Anterior cingulate cortex (tissue), 58 donors: ENCODE measurements at regions not wholly inside any gene's neighbourhood (a gene's known extent, or its start where the extent isn't known, plus 50 kb on each side); places are given as distances from the start of the nearest gene placed in this dataset.

ENCODE experiments used
- DNase-seq, 58 donors: peaks; one replicate each; lab custom pipeline; 2025; lab: John Stamatoyannopoulos, UW

DNA sequence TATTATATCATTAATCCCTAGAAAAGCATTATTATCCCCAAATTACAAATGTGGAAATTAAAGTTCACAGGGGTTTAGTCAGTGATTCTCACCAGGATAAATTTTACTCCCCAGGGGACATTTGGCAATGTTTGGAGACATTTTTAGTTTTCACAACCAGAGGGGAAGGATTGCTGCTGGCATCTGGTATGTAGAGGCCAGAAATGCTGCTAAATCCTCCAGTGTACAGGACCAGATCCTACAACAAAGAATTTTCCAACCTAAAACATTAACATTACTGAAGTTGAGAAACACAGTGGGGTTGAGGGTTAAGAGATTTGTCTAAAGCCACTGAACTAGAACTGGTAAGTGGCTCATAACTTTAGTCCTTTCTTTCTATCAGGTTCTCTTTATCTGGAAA is 162.0 kb upstream of the SYT6 start:
- DNase-seq: no peak

DNA sequence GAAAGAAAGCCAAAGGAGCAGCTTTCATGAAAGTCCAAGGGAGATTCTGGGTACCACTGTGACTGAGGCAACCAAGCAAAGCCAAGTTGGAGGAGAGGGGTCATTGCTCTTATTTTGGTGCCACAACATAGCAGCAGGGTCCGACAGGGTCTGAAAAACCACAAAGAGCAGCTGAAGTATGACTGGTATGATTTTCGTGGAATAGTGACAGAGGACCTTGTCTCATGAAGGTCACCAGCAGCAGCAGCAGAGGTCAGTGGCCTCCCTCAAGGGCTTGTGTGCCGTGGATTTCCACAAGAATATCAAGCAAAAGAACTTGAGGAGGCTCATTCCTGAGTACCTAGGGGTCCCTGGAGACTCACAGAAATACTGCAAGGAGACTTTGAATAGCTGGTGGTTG is 160.9 kb upstream of the SYT6 start:
- no peak for DNase-seq

DNA sequence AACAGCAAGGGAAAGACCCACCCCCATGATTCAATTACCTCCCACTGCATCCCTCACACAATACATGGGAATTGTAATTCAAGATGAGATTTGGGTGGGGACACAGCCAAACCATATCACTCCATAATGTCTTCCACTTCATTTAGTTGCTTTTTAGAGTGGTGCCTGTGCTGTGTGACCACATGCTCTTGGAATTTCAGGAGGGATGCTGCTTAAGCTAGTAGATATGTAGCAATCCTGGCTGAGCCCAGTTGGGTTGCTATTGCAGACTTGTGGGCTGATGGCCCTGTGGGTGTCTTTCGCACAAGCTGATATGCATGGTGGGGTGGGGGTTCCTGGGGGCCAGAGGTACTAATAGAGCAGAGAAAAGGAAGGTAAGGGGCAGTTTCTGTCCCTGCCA is 160.4 kb upstream of the SYT6 start:
- no peak for DNase-seq

DNA sequence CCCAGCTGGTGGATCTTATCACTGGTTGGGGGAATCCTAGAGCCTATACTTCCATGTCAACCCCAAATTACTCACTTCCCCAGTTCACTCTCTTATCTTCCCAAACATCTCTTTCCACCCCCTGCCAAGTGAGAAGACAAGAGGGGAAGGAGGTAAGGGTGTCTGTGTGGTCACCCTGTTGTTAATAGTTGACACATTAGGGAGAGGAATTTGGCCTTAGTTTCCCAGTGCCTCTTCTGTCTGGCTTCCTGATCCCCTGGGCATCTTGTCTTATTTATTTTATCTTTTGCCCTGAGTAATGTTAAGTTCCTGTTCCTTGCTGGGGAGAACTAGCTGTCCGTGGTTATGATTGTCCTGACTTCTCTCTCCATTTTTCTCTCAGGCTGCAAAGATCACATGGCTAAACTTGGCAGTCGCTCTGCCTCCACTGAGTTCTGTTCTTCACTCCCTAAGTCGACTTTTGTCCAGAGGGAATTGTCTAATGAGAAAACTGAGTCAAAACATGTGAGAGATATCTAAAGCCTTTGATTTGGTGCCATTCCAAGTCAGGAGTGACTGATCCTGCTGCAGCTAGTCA is 157.1 kb upstream of the SYT6 start:
- peak in 1 of 58 donors; percentile 2 for DNase-seq

DNA sequence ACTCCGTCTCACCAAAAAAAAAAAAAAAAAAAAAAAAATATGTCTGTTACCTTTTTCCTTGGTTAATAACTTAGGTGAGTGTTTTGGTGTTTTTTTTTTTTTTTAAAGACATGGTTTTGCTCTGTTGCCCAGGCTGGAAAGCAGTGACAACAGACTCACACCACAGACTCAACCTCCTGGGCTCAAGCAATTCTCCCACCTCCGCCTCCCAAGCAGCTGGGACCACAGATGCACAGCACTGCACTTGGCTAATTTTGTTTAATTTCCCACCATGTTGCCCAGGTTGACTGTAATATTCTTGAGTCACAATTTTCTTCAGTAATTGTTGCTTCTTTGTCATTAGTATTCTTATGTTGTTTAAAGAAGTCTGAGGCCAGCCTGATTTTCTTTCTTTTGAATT is 149.2 kb upstream of the SYT6 start:
- DNase-seq: no peak

DNA sequence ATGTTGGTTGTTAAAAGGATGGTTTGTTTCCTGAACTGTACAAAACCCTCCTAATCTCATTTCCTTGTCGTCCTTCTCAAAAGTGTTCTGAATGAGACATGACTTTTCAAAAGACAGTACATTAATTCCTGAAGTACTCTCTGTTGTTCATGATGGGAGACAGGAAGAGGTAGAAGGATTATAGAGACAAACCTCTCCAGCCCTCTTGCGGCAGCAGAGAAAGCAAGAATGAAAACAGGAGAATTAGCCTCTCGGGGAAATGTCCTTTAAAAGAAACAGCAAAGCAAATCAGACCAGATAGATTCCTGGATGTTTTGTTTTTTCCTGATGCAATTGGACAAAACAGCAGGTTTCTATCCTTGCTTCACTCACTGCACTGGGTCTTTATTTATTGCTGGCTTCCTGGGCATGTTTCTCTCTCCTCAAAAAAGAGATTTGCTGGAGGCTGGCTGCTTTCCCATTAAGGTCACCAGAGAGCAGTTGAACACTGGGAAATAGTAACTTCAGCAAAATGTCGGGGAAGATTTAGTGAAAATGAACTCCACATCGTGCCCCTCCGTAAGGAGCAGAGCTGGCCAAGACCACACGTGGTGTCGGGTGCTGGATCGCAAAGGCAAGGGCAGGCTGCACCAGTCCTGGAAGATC is 145.8 kb upstream of the SYT6 start:
- DNase-seq: no peak

DNA sequence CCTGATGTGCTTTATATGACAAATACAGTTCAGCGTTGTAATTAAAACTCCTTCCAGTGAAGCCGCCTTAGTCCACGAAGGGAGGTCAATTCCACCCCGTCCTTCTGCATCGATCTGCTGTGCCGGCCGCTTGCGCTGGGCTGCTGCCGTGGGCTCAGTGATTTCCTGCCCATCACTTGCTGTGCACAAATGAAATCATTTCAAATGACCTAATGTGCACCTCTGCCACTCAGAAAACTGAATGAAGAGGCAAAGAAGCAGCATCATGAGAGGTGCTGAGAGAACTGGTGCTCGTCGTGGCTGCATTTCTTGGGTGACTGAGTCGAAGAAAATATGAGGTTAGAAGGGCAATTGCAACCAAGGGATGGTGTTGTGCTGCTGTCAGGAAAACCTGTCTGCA is 144.3 kb upstream of the SYT6 start:
- no peak for DNase-seq

DNA sequence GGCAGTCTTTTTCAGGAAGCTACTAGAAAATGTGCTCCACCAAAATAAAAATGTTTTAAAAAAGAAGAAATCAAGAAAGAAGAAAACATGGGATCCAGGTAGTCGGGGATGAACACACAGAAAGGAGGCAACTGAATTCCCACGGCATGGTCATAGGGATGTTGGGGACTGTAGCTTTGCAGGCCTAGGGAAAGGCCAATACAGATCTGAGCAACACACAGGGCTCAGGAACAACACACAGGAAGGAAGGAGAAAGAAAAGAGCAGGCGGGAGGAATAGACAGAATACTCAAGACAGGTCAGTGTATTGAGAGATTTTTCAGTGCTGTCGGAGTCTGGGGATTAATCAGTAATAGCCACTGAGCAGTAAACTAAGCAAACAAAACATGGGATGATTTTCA is 142.7 kb upstream of the SYT6 start:
- DNase-seq: no peak

DNA sequence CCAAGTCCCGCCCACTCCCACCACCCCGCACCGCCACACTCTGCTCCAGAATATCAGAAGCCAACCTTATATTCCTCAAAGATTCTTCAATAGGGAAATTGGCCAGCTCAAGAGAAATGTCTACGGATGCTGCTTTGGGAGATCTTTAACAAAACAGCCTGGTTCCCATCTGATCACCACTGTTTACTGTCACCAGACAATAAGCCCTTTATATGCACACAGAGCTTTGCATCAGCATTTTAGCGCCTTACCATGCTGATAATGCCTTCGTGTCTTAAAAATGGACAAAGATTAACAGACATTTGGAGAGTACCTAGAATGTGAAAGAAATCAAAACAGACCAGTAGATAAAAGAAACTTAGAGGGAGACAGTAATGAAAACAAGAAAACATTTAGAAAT is 141.7 kb upstream of the SYT6 start:
- DNase-seq: no peak

DNA sequence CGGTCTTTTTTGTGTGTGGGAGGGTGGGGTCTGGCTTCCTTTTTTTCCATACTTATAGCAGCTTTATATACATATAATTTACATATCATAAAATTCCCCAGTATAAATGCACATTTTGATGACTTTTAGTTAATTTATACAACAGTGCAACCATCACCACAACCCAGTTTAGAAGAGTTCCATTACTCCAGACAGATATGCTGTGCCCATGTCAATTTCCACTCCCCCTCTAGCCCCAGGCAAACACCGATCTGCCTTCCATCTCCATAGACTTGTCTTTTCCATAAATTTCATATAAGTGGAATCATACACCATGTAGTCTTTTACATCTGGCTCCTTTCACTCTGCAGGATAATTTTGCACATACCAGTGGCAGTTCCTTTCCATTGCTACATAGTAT is 139.2 kb upstream of the SYT6 start:
- no peak for DNase-seq

DNA sequence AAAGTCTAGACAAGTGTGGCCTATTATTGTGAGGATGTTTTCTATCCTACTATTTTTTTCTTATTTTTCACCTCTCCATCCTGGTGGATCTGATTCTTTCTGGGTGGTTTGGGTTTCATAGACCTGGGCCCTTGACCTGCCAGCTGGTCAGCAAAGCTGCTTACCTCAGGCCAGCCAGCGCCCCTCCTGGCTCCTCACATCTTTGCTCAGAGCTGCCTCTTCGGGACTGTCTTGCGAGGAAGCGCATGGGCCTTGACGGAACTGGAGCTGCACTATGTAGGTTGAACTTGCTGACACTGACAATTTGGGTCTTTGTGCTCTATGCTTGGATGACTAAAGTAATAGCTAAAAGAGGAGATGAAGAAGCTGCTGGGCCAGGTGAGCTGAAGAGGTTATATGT is 138.5 kb upstream of the SYT6 start:
- DNase-seq: no peak

DNA sequence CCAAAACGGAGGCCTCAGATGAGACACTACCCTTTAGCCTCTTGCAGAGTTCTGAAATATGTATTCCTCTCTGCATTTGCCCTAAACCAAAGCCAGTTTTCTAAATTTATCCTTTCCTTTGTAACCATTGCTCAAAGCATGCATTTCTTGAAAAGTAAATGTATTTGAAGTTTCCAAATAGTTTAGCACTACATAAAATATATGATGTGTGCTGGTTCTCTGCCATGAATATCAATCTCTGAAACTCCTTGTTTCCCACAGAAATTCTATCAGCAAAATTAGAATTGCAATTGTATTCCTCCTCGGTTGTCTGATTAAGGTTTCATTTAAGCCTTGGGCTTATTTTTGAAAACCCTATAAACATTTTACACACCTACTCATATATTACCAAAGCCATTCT is 137.1 kb upstream of the SYT6 start:
- DNase-seq: no peak

DNA sequence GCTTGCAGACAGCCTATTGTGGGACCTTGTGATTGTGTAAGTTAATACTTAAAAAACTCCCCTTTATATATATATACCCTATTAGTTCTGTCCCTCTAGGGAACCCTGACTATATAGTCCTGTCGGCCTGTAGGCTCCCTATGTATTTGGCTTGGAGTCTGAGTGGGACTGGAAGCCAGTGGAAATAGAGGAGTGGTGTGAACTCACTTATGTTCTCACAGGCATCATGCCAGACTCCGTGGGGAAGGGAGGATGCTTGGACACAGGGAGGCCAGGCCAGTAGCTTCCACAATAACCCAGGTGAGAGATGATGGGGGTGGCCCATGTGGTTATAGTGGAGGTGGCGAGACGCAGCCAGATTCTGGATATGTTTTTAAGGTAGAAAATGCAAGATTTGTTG is 136.7 kb upstream of the SYT6 start:
- no peak for DNase-seq

DNA sequence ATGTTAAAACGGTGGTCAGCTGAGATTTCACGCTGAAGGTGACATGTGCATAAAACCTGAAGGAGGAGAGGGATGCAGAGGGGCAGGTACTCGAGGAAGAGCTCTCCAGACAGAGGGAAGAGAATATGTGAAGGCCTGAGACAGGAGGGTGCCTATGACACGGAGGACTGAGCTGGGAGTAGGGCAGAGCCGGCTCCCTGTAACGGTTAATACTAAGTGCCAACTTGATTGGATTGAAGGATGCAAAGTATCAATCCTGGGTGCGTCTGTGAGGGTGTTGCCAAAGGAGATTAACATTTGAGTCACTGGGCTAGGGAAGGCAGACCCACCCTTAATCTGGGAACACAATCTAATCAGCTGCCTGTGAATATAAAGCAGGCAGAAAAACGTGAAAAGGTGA is 136.2 kb upstream of the SYT6 start:
- no peak for DNase-seq

DNA sequence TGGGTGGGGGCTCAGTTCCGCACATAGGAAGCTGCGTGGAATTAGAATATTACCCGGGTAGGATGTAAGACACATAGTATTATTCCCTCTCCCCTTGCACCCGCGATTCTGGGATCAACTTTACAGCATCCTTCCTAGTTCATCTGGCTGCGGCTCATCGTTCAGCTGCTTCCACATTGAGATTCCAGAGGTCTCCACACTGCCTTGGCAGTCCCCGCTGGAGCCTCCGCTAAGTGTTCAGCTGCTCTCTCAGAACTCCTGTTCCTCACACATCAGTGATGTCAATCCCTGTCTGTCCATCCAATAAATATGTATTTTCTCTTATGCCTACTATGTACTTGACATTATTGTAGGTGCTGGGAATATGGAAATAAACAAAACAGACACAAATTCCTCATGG is 135.6 kb upstream of the SYT6 start:
- DNase-seq: peak in 4 of 58 donors; percentile 1 to 16 (median 10)

DNA sequence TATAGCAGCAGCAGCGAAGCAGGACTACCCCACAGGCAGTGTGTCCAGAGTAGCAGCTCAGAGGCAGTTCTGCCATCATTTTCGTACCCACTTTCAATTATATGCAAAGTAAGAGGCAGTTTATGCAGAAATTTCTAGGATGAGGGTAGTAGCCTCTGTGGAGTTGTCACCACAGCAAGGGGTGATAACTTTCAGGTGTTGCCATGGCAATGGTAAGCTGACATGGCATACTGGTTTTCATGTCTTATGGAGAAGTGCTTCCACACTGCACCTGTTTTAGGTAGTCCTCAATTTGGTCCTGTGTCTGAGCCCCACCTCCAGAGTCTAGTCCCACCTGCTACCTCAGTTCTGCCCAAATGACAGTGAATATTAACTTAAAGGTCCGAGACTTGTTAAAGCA is 133.3 kb upstream of the SYT6 start:
- no peak for DNase-seq

DNA sequence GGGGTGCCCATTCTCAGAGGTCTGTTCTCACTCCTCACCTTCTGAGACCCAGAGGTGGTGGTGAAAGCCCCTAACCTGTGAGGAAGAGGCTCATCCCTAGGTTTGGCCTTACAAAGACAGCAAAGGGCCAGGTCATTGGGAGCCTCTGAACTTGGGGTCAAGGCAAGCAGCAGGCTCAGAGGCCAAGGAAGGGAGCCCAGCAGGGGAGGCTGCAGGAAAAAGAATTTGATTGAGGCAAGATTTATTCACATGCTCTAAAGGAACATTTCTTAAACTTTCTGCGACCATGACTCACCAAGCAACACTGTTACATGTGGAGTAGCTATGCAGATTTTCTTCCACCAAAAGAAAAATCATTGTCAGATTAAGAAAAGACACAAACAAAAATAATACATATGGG is 132.5 kb upstream of the SYT6 start:
- no peak for DNase-seq

DNA sequence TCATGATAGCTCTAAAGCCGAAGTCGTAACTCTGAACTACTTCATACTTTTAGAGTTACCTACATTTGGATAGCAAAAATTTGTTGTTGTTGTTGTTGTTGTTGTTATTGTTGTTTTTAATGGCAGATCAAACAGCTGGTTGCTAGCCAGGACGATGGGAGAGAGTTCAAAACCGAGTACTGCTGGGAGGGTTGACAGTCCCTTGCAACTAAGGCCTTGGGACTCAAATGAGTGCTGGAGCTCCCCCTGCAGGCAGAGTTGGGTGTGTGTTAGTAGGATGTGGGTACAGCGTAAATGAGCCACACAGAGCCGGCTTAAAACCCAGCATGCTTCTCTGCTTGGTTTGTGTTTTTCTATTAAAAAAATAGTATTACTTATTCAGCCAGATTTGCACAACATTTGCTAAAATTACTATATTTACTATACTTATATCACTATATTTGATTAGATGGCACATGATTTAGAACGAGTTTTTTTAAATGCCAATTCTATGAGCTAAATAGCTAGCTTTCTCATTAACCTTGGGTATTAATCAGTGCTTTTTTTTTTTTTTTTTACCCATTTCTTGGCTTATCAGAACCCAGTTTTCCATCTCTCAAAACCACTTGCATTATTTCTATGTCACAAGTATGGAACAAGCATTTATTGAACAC is 129.2 kb upstream of the SYT6 start:
- peak in 56 of 58 donors; percentile 10 to 90 (median 66) for DNase-seq

DNA sequence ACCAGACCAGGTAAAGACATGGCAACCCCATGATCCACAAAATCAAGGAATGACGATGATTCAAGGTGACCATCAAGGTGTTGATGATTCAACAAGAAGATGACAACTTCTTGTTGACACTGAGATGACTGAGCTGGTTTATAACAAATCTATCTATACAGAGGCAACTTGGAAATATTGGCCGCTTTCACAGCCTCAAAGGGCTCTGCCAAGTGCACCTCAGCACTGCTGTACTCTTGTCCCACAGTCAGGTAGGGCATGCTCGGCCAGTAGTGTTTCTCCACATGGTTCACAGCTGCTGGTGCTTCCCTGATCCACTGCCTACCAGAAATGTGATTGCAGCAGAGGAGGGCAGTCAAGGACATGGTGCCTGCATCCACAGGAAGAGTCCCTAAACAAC is 125.2 kb upstream of the SYT6 start:
- no peak for DNase-seq

DNA sequence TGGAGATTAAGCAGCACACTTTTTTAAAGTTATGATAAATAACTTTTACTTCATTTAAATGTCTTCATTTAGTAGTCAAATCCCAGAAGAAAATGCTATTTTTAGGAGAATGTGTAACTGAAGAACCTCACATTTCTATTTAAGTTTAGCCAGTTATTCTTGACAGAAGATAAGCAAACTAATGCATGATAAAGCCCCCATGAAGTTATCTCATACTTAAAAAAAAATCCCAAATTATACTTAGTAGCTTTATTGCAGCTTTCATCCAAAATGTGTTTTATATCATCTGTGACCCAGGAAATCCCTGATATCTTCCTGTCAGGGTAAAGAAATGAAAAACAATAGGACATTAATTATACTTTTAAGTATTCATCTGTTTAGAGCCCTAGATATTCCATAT is 124.8 kb upstream of the SYT6 start:
- DNase-seq: no peak

DNA sequence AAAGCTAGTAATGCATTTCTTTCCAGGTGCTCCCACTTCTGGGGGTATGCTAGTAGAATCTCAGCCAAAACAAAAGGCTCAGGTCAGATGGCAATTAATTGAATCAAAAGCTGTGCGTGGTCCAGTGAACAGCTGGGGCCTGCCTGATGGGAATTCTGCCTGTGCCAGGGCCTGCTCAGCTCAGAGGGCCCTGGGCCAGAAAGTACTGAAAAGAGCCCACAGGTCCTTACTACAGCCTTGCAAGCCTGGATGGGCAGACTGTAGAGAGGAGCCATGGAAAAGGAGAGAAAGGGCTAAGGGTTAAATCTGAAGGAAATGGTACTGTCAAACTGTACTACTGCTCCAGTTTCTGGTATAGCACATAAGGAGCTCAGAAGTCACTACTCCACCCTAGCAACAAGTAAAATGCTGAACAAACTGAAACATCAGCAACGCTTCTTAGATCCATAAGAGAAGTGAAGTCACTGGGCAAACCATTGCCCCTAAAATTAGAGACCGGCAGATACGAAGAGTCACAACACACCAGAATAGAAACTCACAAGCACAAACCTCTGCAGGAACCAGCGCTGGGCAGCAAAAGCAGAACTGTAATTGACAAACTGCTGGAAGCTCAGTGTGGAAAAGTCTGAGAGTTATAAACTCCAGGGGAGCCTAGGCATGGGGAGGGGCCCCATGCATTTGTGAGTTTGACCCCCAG is 121.1 kb upstream of the SYT6 start:
- peak in 14 of 58 donors; percentile 2 to 36 (median 10) for DNase-seq

DNA sequence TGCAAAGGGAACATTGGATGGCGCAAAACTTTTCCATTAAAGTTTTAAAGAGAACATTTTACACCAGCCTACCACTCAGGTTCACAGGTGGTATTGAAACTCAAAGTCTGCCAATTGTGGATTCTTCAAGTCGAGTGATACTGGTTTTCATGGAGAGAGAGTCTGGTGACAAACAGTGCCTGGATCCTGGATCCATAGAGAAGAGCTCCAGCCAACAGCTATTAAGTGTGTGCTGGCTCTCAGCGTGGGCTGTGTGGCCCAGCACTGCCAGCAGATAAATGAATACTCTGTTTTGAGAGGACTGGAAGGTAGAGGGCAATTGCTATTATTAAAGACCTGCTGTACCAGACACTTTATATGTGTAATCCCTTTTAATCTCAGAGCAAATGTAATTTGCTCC is 118.9 kb upstream of the SYT6 start:
- DNase-seq: no peak
